Mesendoderm (in vitro differentiated cells): ENCODE measurements at regions not wholly inside any gene's neighbourhood (a gene's known extent, or its start where the extent isn't known, plus 50 kb on each side); places are given as distances from the start of the nearest gene placed in this dataset.

Experiments
- DNase-seq: peaks from one replicate; pipeline ENCODE4 v3.0.0; 2013
- H2AK5ac ChIP-seq: 2 replicates; pipeline ENCODE4 v1.6.1; 2013; ENCODE audit warnings: low read length, inconsistent platforms
- H2BK120ac ChIP-seq: 2 replicates; pipeline ENCODE4 v1.6.1; 2013; ENCODE audit warnings: low read depth, mild to moderate bottlenecking, low read length, moderate library complexity, mixed read lengths
- H2BK15ac ChIP-seq: replicated peaks from 2 replicates; pipeline ENCODE4 v1.6.1; 2013; ENCODE audit warnings: low read depth, mild to moderate bottlenecking, moderate library complexity
- H2BK5ac ChIP-seq: 2 replicates; pipeline ENCODE4 v1.6.1; 2013; ENCODE audit warnings: low read length, inconsistent platforms
- H3K18ac ChIP-seq: 2 replicates; pipeline ENCODE4 v1.6.1; 2013; ENCODE audit warnings: mild to moderate bottlenecking, low read length, mixed read lengths
- H3K23ac ChIP-seq: one replicate; pipeline ENCODE4 v1.6.1; 2013; ENCODE audit warnings: low read length
- H3K27ac ChIP-seq: 2 replicates; pipeline ENCODE4 v1.5.1; 2013; ENCODE audit warnings: low read depth, mild to moderate bottlenecking, inconsistent platforms, low read length, moderate library complexity
- H3K27me3 ChIP-seq: 2 replicates; pipeline ENCODE4 v1.6.1; 2013; ENCODE audit warnings: low read length, control low read depth, mild to moderate bottlenecking, inconsistent platforms; ENCODE audit not compliant: insufficient read depth, poor library complexity
- H3K36me3 ChIP-seq: 2 replicates; pipeline ENCODE4 v1.6.1; 2013; ENCODE audit warnings: low read length, inconsistent platforms; ENCODE audit not compliant: control insufficient read depth, insufficient read depth
- H3K4ac ChIP-seq: one replicate; pipeline ENCODE4 v1.6.1; 2013; ENCODE audit warnings: low read depth, mild to moderate bottlenecking, low read length, moderate library complexity
- H3K4me1 ChIP-seq: 2 replicates; pipeline ENCODE4 v1.6.1; 2013; ENCODE audit warnings: low read depth, low read length, inconsistent platforms; ENCODE audit not compliant: control insufficient read depth
- H3K4me2 ChIP-seq: 2 replicates; pipeline ENCODE4 v1.6.1; 2013; ENCODE audit warnings: low read length
- H3K4me3 ChIP-seq: 2 replicates; pipeline ENCODE4 v1.5.1; 2013; ENCODE audit warnings: mild to moderate bottlenecking, low read length
- H3K56ac ChIP-seq: one replicate; pipeline ENCODE4 v1.6.1; 2013; ENCODE audit warnings: low read length
- H3K79me1 ChIP-seq: 2 replicates; pipeline ENCODE4 v1.6.1; 2013; ENCODE audit warnings: low read length, inconsistent platforms
- H3K79me2 ChIP-seq: 2 replicates; pipeline ENCODE4 v1.6.1; 2013; ENCODE audit warnings: mild to moderate bottlenecking, low read length; ENCODE audit not compliant: control insufficient read depth, insufficient read depth
- H3K9ac ChIP-seq: 2 replicates; pipeline ENCODE4 v1.6.1; 2013; ENCODE audit warnings: low read length, inconsistent platforms
- H4K5ac ChIP-seq: one replicate; pipeline ENCODE4 v1.6.1; 2013; ENCODE audit warnings: low read length
- H4K8ac ChIP-seq: one replicate; pipeline ENCODE4 v1.6.1; 2013; ENCODE audit warnings: low read depth, mild to moderate bottlenecking, control low read depth, low read length, moderate library complexity
- WGBS: extraction: QIAGEN DNeasy Blood & Tissue Kit; methylation state at CpG from one replicate; pipeline ENCODE4 v1.1.7; 2013; ENCODE audit warnings: low lambda C conversion rate, missing lambda C conversion rate; ENCODE audit not compliant: insufficient coverage; ENCODE audit errors: extremely low coverage; 5-methylcytosine and 5-hydroxymethylcytosine counted together

DNA sequence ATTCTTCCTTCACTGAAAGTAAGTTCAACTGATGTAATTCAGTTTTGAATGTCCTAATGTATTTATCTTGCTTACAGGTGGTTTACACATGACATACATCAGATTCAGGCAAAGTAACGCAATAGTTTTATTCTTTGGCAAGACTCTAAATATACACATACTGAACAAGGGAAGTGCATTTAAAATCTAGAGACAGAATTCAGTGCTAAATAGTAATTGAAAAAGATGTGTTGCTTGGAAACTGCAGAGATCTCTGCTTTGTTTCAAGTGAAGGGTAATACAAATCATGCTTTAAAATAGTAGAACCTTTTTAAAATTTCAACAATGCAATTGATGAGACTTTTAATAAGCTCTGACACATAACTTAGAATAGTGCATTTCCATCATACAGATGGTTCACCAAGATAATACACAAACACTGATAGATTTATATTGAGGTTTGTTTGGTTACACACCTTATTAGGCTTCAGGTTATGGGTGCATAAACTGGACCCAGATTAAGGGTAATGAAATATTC is 581.0 kb upstream of the MIR17HG start:
- Histone ChIP-seq H3K36me3 (no peaks in the 10 kb centered on the region), H3K79me1 (no peaks in the 10 kb centered on the region), H3K9ac (no peak overlapping the region), H4K8ac (no peak overlapping the region), H4K5ac (no peak overlapping the region), H3K4me2 (no peak overlapping the region), H3K18ac (no peak overlapping the region), H3K4me1 (peaks cover 4% of the 10 kb centered on the region), H3K23ac (no peak overlapping the region), H3K27me3 (no peaks in the 10 kb centered on the region), H2BK120ac (no peak overlapping the region), H3K4me3 (no peak overlapping the region), H2BK15ac (no peak overlapping the region), H2AK5ac (no peak overlapping the region), H3K4ac (no peak overlapping the region), H3K79me2 (no peaks in the 10 kb centered on the region), H3K27ac (no peak overlapping the region), H2BK5ac (no peak overlapping the region), H3K56ac (no peak overlapping the region)
- DNase-seq: no peak
- WGBS: no CpG with 5 or more reads among the region's 1 CpG

DNA sequence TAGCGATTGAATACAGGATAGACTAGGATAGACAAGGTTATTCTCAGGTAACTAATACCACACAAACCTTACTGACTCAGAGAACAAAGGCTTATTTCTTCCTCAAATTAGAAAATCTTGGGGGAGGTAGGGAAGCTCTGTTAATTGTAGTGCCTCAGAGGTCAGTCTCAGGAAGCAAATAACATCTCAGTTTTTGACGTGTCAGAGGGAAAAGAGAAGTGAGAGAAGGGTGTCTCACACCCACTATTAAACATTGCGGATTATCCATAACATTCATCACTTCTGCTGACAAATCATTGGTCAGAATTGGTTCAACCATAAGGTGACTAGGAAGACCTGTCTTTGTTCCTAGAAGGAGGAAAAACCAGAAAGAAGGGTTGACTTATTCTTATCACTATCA is 579.4 kb upstream of the MIR17HG start:
- DNase-seq: peak; percentile 22
- Histone ChIP-seq H4K8ac (no peak overlapping the region), H3K4ac (no peak overlapping the region), H3K9ac (no peak overlapping the region), H3K56ac (no peak overlapping the region), H3K23ac (no peak overlapping the region), H3K4me2 (no peak overlapping the region), H3K27ac (no peak overlapping the region), H3K79me2 (no peaks in the 10 kb centered on the region), H2AK5ac (no peak overlapping the region), H3K79me1 (no peaks in the 10 kb centered on the region), H3K27me3 (no peaks in the 10 kb centered on the region), H2BK15ac (peak overlapping the region; percentile 57), H2BK120ac (no peak overlapping the region), H3K36me3 (no peaks in the 10 kb centered on the region), H3K18ac (no peak overlapping the region), H2BK5ac (no peak overlapping the region), H3K4me3 (no peak overlapping the region), H3K4me1 (peaks cover 4% of the 10 kb centered on the region), H4K5ac (no peak overlapping the region)
- WGBS: no CpG with 5 or more reads among the region's 3 CpGs

DNA sequence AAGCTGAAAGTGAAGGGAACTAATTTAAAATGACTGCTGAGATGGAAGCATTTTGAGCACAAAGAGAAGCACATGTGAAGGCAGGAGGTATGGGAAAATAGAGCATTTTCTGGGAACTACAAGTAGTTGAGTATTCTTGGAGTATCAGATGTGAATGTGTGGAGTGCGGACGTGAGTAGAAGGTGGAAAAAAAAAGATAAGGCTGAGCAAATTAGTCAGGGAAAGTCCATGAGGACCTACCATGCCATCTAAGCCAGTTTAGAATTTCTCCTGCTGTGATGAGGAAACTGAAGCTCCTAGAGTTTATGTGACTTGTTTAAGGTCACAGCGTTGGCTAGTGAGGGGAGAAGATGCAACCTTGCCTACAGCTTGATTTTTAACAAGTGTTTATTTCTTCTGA is 578.1 kb upstream of the MIR17HG start:
- Histone ChIP-seq H3K18ac (peak overlapping the region; percentile 75), H3K4me2 (no peak overlapping the region), H3K4me3 (no peak overlapping the region), H4K5ac (no peak overlapping the region), H2BK5ac (peak overlapping the region; percentile 33), H3K4ac (no peak overlapping the region), H3K27ac (no peak overlapping the region), H3K4me1 (peaks cover 7% of the 10 kb centered on the region), H3K36me3 (no peaks in the 10 kb centered on the region), H2AK5ac (no peak overlapping the region), H3K56ac (peak overlapping the region; percentile 6), H4K8ac (no peak overlapping the region), H3K27me3 (no peaks in the 10 kb centered on the region), H3K23ac (no peak overlapping the region), H3K79me2 (no peaks in the 10 kb centered on the region), H3K79me1 (no peaks in the 10 kb centered on the region), H2BK15ac (no peak overlapping the region), H3K9ac (no peak overlapping the region), H2BK120ac (no peak overlapping the region)
- peak; percentile 67 for DNase-seq
- no CpG with 5 or more reads among the region's 3 CpGs for WGBS

DNA sequence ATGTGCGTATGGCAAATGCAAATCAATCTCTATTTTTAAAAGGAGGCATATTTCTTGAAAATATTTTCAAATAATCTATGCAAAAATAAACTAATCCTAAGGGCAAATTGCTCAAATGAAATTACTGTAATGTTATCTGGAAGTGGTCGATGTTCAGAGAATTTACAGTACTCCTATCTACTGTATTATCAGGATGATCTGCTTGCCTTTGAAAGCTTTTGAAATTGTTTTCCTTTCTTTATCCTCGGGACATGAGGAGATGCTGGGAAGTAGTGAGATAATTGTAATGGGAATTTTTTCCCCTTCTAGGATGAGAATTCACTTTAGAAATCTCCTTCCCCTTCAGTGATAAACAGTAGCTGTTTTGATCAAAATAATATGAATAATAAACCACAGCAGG is 577.2 kb upstream of the MIR17HG start:
- H3K4me3 ChIP-seq: no peak overlapping the region

DNA sequence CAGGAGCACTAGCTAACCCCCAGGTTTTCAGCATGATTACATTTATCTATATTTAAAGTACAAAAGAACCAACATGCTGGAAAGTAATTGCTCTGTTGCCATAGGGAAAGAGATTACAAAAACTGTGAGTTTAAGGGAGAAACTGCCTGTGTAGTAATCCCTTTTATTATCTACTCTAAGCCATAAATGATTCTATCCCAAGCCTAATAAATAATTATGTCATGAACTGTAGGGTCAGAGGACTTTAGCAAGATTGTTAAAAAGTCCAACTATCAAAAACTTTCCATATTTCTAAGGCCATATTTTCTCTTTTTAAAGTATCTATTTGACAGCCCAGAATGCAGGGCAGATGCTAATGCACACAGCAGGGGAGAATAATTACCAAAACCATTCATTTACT is 573.8 kb upstream of the MIR17HG start:
- Histone ChIP-seq H2BK5ac (no peak overlapping the region), H3K79me2 (no peaks in the 10 kb centered on the region), H3K27me3 (no peaks in the 10 kb centered on the region), H2AK5ac (no peak overlapping the region), H2BK120ac (no peak overlapping the region), H3K4me1 (peaks cover 7% of the 10 kb centered on the region), H3K4ac (no peak overlapping the region), H3K27ac (no peak overlapping the region), H4K8ac (no peak overlapping the region), H3K36me3 (no peaks in the 10 kb centered on the region), H3K79me1 (no peaks in the 10 kb centered on the region), H3K4me3 (no peak overlapping the region), H3K56ac (no peak overlapping the region), H3K9ac (no peak overlapping the region), H3K23ac (no peak overlapping the region), H3K18ac (no peak overlapping the region), H4K5ac (no peak overlapping the region), H3K4me2 (no peak overlapping the region), H2BK15ac (no peak overlapping the region)
- DNase-seq: peak; percentile 19

More for the DNA sequence above, 577.2 kb upstream of the MIR17HG start:
- no peak overlapping the region for H4K8ac ChIP-seq
- H3K18ac ChIP-seq: no peak overlapping the region
- no peak overlapping the region for H3K4ac ChIP-seq
- H2BK15ac ChIP-seq: no peak overlapping the region
- H3K79me2 ChIP-seq: no peaks in the 10 kb centered on the region
- no peak overlapping the region for H2BK120ac ChIP-seq
- H3K23ac ChIP-seq: no peak overlapping the region
- no peak overlapping the region for H2BK5ac ChIP-seq
- no peak overlapping the region for H3K4me2 ChIP-seq
- H3K56ac ChIP-seq: no peak overlapping the region
- no peaks in the 10 kb centered on the region for H3K27me3 ChIP-seq
- H3K79me1 ChIP-seq: no peaks in the 10 kb centered on the region
- no peaks in the 10 kb centered on the region for H3K36me3 ChIP-seq
- no peak overlapping the region for H4K5ac ChIP-seq
- H2AK5ac ChIP-seq: no peak overlapping the region
- H3K27ac ChIP-seq: no peak overlapping the region
- H3K4me1 ChIP-seq: peaks cover 7% of the 10 kb centered on the region
- no peak overlapping the region for H3K9ac ChIP-seq
- no CpG with 5 or more reads among the region's 3 CpGs for WGBS
- DNase-seq: peak; percentile 63

DNA sequence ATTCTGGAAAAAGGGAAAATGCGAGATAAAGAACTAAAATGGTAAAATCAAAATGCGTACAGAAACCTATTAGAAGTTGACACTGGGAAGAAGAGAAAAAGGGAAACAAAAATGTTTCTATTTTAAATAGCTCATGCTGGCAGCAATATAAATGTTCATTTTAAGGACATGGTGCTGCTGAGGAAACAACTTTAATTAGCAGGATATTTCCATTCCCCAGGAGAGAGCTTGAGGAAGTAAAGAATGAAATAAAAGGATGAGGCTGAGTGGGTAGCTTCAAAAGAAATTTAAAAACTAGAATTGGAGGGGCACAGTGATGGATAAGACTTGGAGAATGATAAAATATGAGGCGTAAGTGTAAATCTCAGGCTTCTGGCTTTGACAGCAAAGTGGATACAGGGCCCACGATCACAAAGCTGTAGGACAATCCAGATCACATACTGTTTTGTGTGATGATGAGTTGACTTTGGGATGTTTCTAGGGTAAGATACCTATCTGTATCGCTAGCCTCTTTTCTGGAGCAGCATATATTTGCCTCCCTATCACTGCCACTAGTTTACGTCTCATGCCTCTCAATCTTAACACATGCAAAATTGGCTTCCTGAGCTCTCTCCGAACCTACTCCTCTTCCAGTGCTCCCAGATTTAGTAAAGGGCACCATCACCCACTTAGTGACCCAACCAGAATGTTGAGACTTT is 571.3 kb upstream of the MIR17HG start:
- Histone ChIP-seq H2BK5ac (no peak overlapping the region), H2BK120ac (no peak overlapping the region), H3K4me2 (no peak overlapping the region), H3K27ac (no peak overlapping the region), H3K4ac (no peak overlapping the region), H3K4me1 (peaks cover 3% of the 10 kb centered on the region), H3K79me1 (no peaks in the 10 kb centered on the region), H4K8ac (no peak overlapping the region), H2BK15ac (no peak overlapping the region), H3K23ac (no peak overlapping the region), H3K56ac (no peak overlapping the region), H3K27me3 (no peaks in the 10 kb centered on the region), H2AK5ac (no peak overlapping the region), H3K9ac (no peak overlapping the region), H3K4me3 (no peak overlapping the region), H4K5ac (no peak overlapping the region), H3K36me3 (no peaks in the 10 kb centered on the region), H3K18ac (no peak overlapping the region), H3K79me2 (no peaks in the 10 kb centered on the region)
- no peak for DNase-seq
- WGBS: no CpG with 5 or more reads among the region's 7 CpGs
